Calu3 (cell line): ENCODE measurements at regions not wholly inside any gene's neighbourhood (a gene's known extent, or its start where the extent isn't known, plus 50 kb on each side); places are given as distances from the start of the nearest gene placed in this dataset.

Experiments used
- BruUV-seq: library from RNA; stranded (reverse); fragments of 400-500 nt; replicated peaks from 2 replicates; lab custom pipeline; 2021; lab: Mats Ljungman, UMichigan
- CTCF ChIA-PET: fragments of 300-600 bp; sonication (Branson Sonifier 250); formaldehyde crosslinking; loops from one replicate; lab custom pipeline; 2022; ENCODE audit warnings: antibody characterized with exemption; lab: Charles Lee
- DNase-seq: peaks from one replicate; pipeline ENCODE4 v3.0.0; 2022
- H3K27ac Mint-ChIP-seq: one replicate; pipeline ENCODE4 v1.8.0; 2022; ENCODE audit warnings: mixed read lengths; ENCODE audit not compliant: unreplicated experiment
- H3K27me3 Mint-ChIP-seq: one replicate; pipeline ENCODE4 v1.8.0; 2022; ENCODE audit warnings: mixed read lengths; ENCODE audit not compliant: unreplicated experiment
- H3K36me3 Mint-ChIP-seq: one replicate; pipeline ENCODE4 v1.8.0; 2022; ENCODE audit warnings: mild to moderate bottlenecking, moderate library complexity, mixed read lengths; ENCODE audit not compliant: insufficient read depth, unreplicated experiment
- H3K4me1 Mint-ChIP-seq: one replicate; pipeline ENCODE4 v1.8.0; 2022; ENCODE audit warnings: mild to moderate bottlenecking, low read depth, mixed read lengths; ENCODE audit not compliant: unreplicated experiment
- H3K4me3 Mint-ChIP-seq: one replicate; pipeline ENCODE4 v1.8.0; 2022; ENCODE audit warnings: mild to moderate bottlenecking, low read depth, moderate library complexity, mixed read lengths; ENCODE audit not compliant: unreplicated experiment
- H3K9me3 Mint-ChIP-seq: one replicate; pipeline ENCODE4 v1.8.0; 2022; ENCODE audit warnings: low read depth, mixed read lengths; ENCODE audit not compliant: unreplicated experiment
- CTCF ChIP-seq: fragments of 200-600 bp; IDR thresholded peaks from one replicate; pipeline ENCODE4 v1.8.0; 2022; ENCODE audit warnings: antibody characterized with exemption; ENCODE audit not compliant: unreplicated experiment
- intact Hi-C: fragments of 100-400 bp; cut with micrococcal nuclease; formaldehyde crosslinking; loops from one replicate; pipeline ENCODE4 v1.10.0; 2022; ENCODE audit not compliant: unreplicated experiment

GRCh38 chr3:194212845-194213331, 76.9 kb downstream of the HES1 start:
- no TSS peak for BruUV-seq
- no peak for TF ChIP-seq CTCF
- no peak for DNase-seq
- Mint-ChIP-seq H3K27me3 (no peaks in the 10 kb centered on the region), H3K27ac (no peak overlapping the region), H3K9me3 (no peaks in the 10 kb centered on the region), H3K4me3 (no peak overlapping the region), H3K36me3 (no peaks in the 10 kb centered on the region), H3K4me1 (no peaks in the 10 kb centered on the region)
- intact Hi-C loops: no loop called here
- CTCF ChIA-PET: no interaction called here

GRCh38 chr3:194215392-194215791, 79.4 kb downstream of the HES1 start:
- peaks cover 12% of the 10 kb centered on the region for H3K27me3 Mint-ChIP-seq
- no peaks in the 10 kb centered on the region for H3K9me3 Mint-ChIP-seq
- CTCF ChIA-PET: no interaction called here
- no peak overlapping the region for H3K27ac Mint-ChIP-seq
- intact Hi-C loops: no loop called here
- DNase-seq: no peak
- no peaks in the 10 kb centered on the region for H3K4me1 Mint-ChIP-seq
- no peak overlapping the region for H3K4me3 Mint-ChIP-seq
- no peak for TF ChIP-seq CTCF
- BruUV-seq: no TSS peak
- no peaks in the 10 kb centered on the region for H3K36me3 Mint-ChIP-seq

- Mint-ChIP-seq H3K4me1 (peaks cover 8% of the 10 kb centered on the region), H3K9me3 (no peaks in the 10 kb centered on the region), H3K36me3 (no peaks in the 10 kb centered on the region), H3K27ac (no peak overlapping the region), H3K27me3 (peaks cover 14% of the 10 kb centered on the region), H3K4me3 (no peak overlapping the region)
- intact Hi-C loops: no loop called here
- BruUV-seq: no TSS peak
- no peak for DNase-seq
- CTCF ChIA-PET: no interaction called here
- no peak for TF ChIP-seq CTCF
Measured at GRCh38 chr3:194218646-194219453, 82.9 kb downstream of the HES1 start.

- Mint-ChIP-seq H3K4me1 (peaks cover 18% of the 10 kb centered on the region), H3K4me3 (no peak overlapping the region), H3K27ac (no peak overlapping the region), H3K27me3 (peaks cover 25% of the 10 kb centered on the region), H3K9me3 (no peaks in the 10 kb centered on the region), H3K36me3 (no peaks in the 10 kb centered on the region)
- CTCF ChIA-PET: no interaction called here
- no peak for DNase-seq
- intact Hi-C loops: no loop called here
- no peak for TF ChIP-seq CTCF
- BruUV-seq: no TSS peak
Measured at GRCh38 chr3:194219826-194220410, 84.0 kb downstream of the HES1 start.
